HL-60/S4 treated with phorbol 12-myristate 13-acetate at 8.2 ng/mL for 4 days and 3 days (cell line): ENCODE measurements at regions not wholly inside any gene's neighbourhood (a gene's known extent, or its start where the extent isn't known, plus 50 kb on each side); places are given as distances from the start of the nearest gene placed in this dataset.

Experiments
- in situ Hi-C: fragments of 300-500 bp; cut with MboI; formaldehyde crosslinking; loops from 2 replicates; pipeline ENCODE4 v1.15.0; 2022; ENCODE audit warnings: low sequenced_read_pairs

GRCh38 chr7:13476881-13477444 lies 512.5 kb downstream of the ETV1 start:
- in situ Hi-C loops, result no loop called here

GRCh38 chr7:13489386-13489785 lies 500.1 kb downstream of the ETV1 start:
- in situ Hi-C loops, result no loop called here

- in situ Hi-C loops, result no loop called here
Measured at GRCh38 chr7:13496976-13497375, 492.5 kb downstream of the ETV1 start.

- in situ Hi-C loops, result no loop called here
Measured at GRCh38 chr7:13508586-13508985, 480.9 kb downstream of the ETV1 start.

GRCh38 chr7:13518738-13519137 lies 470.7 kb downstream of the ETV1 start:
- in situ Hi-C loops, result no loop called here

GRCh38 chr7:13524076-13524475 lies 465.4 kb downstream of the ETV1 start:
- in situ Hi-C loops, result no loop called here

- in situ Hi-C loops, result no loop called here
Measured at GRCh38 chr7:13532028-13532753, 457.3 kb downstream of the ETV1 start.

- in situ Hi-C loops, result no loop called here
Measured at GRCh38 chr7:13538669-13539068, 450.8 kb downstream of the ETV1 start.

GRCh38 chr7:13540429-13540828 lies 449.0 kb downstream of the ETV1 start:
- in situ Hi-C loops, result no loop called here

GRCh38 chr7:13541326-13541725 lies 448.1 kb downstream of the ETV1 start:
- in situ Hi-C loops, result no loop called here

- in situ Hi-C loops, result no loop called here
Measured at GRCh38 chr7:13542451-13542850, 447.0 kb downstream of the ETV1 start.

- in situ Hi-C loops, result no loop called here
Measured at GRCh38 chr7:13551503-13551902, 438.0 kb downstream of the ETV1 start.

GRCh38 chr7:13560441-13560840 lies 429.0 kb downstream of the ETV1 start:
- in situ Hi-C loops, result no loop called here

- in situ Hi-C loops, result no loop called here
Measured at GRCh38 chr7:13563257-13563656, 426.2 kb downstream of the ETV1 start.

GRCh38 chr7:13563680-13564079 lies 425.8 kb downstream of the ETV1 start:
- in situ Hi-C loops, result no loop called here

- in situ Hi-C loops, result no loop called here
Measured at GRCh38 chr7:13577566-13578145, 411.8 kb downstream of the ETV1 start.

GRCh38 chr7:13578294-13578693 lies 411.2 kb downstream of the ETV1 start:
- in situ Hi-C loops, result no loop called here

GRCh38 chr7:13581097-13581496 lies 408.4 kb downstream of the ETV1 start:
- in situ Hi-C loops, result no loop called here

- in situ Hi-C loops, result no loop called here
Measured at GRCh38 chr7:13593854-13594253, 395.6 kb downstream of the ETV1 start.

- in situ Hi-C loops, result no loop called here
Measured at GRCh38 chr7:13602036-13602435, 387.4 kb downstream of the ETV1 start.

- in situ Hi-C loops, result no loop called here
Measured at GRCh38 chr7:13603016-13603415, 386.4 kb downstream of the ETV1 start.

GRCh38 chr7:13603661-13604060 lies 385.8 kb downstream of the ETV1 start:
- in situ Hi-C loops, result no loop called here
